Hematopoietic multipotent progenitor cell treated with erythropoietin and hydrocortisone succinate and interleukin-3 and kit ligand, for 8 days (in vitro differentiated cells): ENCODE measurements at regions not wholly inside any gene's neighbourhood (a gene's known extent, or its start where the extent isn't known, plus 50 kb on each side); places are given as distances from the start of the nearest gene placed in this dataset.
A peak's percentile ranks its signal among the peaks of the same experiment; 100 is the strongest.

Source experiments
- DNase-seq: peaks from one replicate; pipeline ENCODE4 v3.0.0-alpha.2; 2015

GRCh38 chr2:53018825-53019425 lies 748.7 kb upstream of the CHAC2 start:
- DNase-seq, result no peak

GRCh38 chr2:53006980-53007379 lies 760.6 kb upstream of the CHAC2 start:
- DNase-seq, result no peak

GRCh38 chr2:53004413-53004812 lies 763.2 kb upstream of the CHAC2 start:
- no peak for DNase-seq

- no peak for DNase-seq
Observed at GRCh38 chr2:52995424-52995823, 772.2 kb upstream of the CHAC2 start.

- DNase-seq, result peak; percentile 1
Observed at GRCh38 chr2:52976143-52976949, 791.3 kb upstream of the CHAC2 start.

- DNase-seq, result no peak
Observed at GRCh38 chr2:52974127-52974526, 793.5 kb upstream of the CHAC2 start.

- DNase-seq, result no peak
Observed at GRCh38 chr2:52970642-52971041, 797.0 kb upstream of the CHAC2 start.

- no peak for DNase-seq
Observed at GRCh38 chr2:52968043-52968442, 799.6 kb upstream of the CHAC2 start.

- DNase-seq, result no peak
Observed at GRCh38 chr2:52964916-52965530, 802.6 kb upstream of the CHAC2 start.

- no peak for DNase-seq
Observed at GRCh38 chr2:52961403-52961802, 806.2 kb upstream of the CHAC2 start.

- no peak for DNase-seq
Observed at GRCh38 chr2:52960881-52961280, 806.7 kb upstream of the CHAC2 start.

GRCh38 chr2:52959801-52960200 lies 807.8 kb upstream of the CHAC2 start:
- DNase-seq, result no peak

GRCh38 chr2:52956766-52957165 lies 810.8 kb upstream of the CHAC2 start:
- DNase-seq, result no peak

- DNase-seq, result no peak
Observed at GRCh38 chr2:52956118-52956517, 811.5 kb upstream of the CHAC2 start.

GRCh38 chr2:52955079-52955478 lies 812.5 kb upstream of the CHAC2 start:
- no peak for DNase-seq

GRCh38 chr2:52940101-52940500 lies 827.5 kb upstream of the CHAC2 start:
- DNase-seq, result no peak

- no peak for DNase-seq
Observed at GRCh38 chr2:52939250-52939649, 828.4 kb upstream of the CHAC2 start.

GRCh38 chr2:52936029-52936428 lies 831.6 kb upstream of the CHAC2 start:
- no peak for DNase-seq

GRCh38 chr2:52934920-52935640 lies 832.5 kb upstream of the CHAC2 start:
- DNase-seq, result no peak

- DNase-seq, result no peak
Observed at GRCh38 chr2:52934323-52934898, 833.2 kb upstream of the CHAC2 start.

GRCh38 chr2:52933878-52934277 lies 833.7 kb upstream of the CHAC2 start:
- DNase-seq, result no peak

GRCh38 chr2:52931660-52932059 lies 835.9 kb upstream of the CHAC2 start:
- DNase-seq, result no peak

- no peak for DNase-seq
Observed at GRCh38 chr2:52929412-52929811, 838.2 kb upstream of the CHAC2 start.
